KMS-11 (cell line): ENCODE measurements at regions not wholly inside any gene's neighbourhood (a gene's known extent, or its start where the extent isn't known, plus 50 kb on each side); places are given as distances from the start of the nearest gene placed in this dataset.

Experiments used
- H2AFZ ChIP-seq: fragments of 200-600 bp; sonication (generic); 2 replicates; pipeline ENCODE4 v1.6.1; 2016; ENCODE audit warnings: antibody characterized with exemption, mixed run types, low read depth
- H3K27ac ChIP-seq: fragments of 200-600 bp; sonication (generic); 2 replicates; pipeline ENCODE4 v1.6.1; 2016; ENCODE audit warnings: mild to moderate bottlenecking, mixed run types
- H3K27me3 ChIP-seq: fragments of 200-600 bp; sonication (generic); 2 replicates; pipeline ENCODE4 v1.6.1; 2017; ENCODE audit warnings: mild to moderate bottlenecking, low read depth, mixed run types, moderate library complexity; ENCODE audit not compliant: insufficient read depth
- H3K36me3 ChIP-seq: fragments of 200-600 bp; sonication (generic); 2 replicates; pipeline ENCODE4 v1.6.1; 2017; ENCODE audit warnings: mild to moderate bottlenecking, mixed run types; ENCODE audit not compliant: insufficient read depth
- H3K4me1 ChIP-seq: fragments of 200-600 bp; sonication (generic); 2 replicates; pipeline ENCODE4 v1.6.1; 2016; ENCODE audit warnings: mild to moderate bottlenecking, low read depth, mixed run types; ENCODE audit not compliant: poor library complexity, severe bottlenecking
- H3K4me2 ChIP-seq: fragments of 200-600 bp; sonication (generic); 2 replicates; pipeline ENCODE4 v1.7.0; 2016; ENCODE audit warnings: mild to moderate bottlenecking, mixed run types
- H3K4me3 ChIP-seq: fragments of 200-600 bp; sonication (generic); IDR thresholded peaks from 2 replicates; pipeline ENCODE4 v1.6.1; 2017; ENCODE audit warnings: low read depth, low read length, mixed read lengths; ENCODE audit not compliant: insufficient read depth
- H3K79me2 ChIP-seq: fragments of 200-600 bp; sonication (generic); 2 replicates; pipeline ENCODE4 v1.6.1; 2016; ENCODE audit warnings: low read depth, mixed run types; ENCODE audit not compliant: insufficient read depth
- H3K9ac ChIP-seq: fragments of 200-600 bp; sonication (generic); 2 replicates; pipeline ENCODE4 v1.6.1; 2016; ENCODE audit warnings: mild to moderate bottlenecking, mixed run types
- H4K20me1 ChIP-seq: fragments of 200-600 bp; sonication (generic); 2 replicates; pipeline ENCODE4 v1.6.1; 2016; ENCODE audit warnings: mild to moderate bottlenecking, mixed run types; ENCODE audit not compliant: insufficient read depth
- TF ChIP-seq, protein P1 (sequence below): fragments of 200-600 bp; sonication (generic); conservative IDR thresholded peaks from 2 replicates; pipeline ENCODE4 v1.6.1; 2017; ENCODE audit warnings: low read depth, mild to moderate bottlenecking, antibody characterized with exemption, low read length, moderate library complexity, mixed read lengths

DNA sequence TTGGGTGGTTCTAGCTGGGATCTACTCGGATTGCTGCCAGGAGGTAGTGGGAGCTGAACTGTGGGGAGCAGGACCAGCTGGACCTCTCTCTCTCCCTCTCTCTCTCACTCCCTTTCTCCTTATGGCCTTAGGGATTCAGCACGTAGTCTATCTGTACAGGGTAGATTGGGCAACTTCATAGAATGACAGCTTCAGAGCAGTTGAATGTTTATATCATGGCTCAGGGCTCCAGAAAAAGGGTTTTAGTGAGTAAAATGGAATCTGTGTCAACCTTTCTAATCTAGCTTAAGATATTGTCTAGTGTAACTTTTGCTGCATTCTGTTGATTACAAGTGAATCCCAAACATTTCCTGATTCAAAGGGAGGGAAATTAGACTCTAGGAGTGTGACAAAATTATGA is 127.7 kb upstream of the PDGFD start:
- Histone ChIP-seq H3K27me3 (no peaks in the 10 kb centered on the region), H4K20me1 (no peaks in the 10 kb centered on the region), H2AFZ (no peak overlapping the region), H3K9ac (no peak overlapping the region), H3K4me1 (no peaks in the 10 kb centered on the region), H3K27ac (no peak overlapping the region), H3K36me3 (no peaks in the 10 kb centered on the region), H3K4me2 (no peak overlapping the region), H3K79me2 (no peaks in the 10 kb centered on the region), H3K4me3 (no peak overlapping the region)
- TF ChIP-seq, protein P1, sequence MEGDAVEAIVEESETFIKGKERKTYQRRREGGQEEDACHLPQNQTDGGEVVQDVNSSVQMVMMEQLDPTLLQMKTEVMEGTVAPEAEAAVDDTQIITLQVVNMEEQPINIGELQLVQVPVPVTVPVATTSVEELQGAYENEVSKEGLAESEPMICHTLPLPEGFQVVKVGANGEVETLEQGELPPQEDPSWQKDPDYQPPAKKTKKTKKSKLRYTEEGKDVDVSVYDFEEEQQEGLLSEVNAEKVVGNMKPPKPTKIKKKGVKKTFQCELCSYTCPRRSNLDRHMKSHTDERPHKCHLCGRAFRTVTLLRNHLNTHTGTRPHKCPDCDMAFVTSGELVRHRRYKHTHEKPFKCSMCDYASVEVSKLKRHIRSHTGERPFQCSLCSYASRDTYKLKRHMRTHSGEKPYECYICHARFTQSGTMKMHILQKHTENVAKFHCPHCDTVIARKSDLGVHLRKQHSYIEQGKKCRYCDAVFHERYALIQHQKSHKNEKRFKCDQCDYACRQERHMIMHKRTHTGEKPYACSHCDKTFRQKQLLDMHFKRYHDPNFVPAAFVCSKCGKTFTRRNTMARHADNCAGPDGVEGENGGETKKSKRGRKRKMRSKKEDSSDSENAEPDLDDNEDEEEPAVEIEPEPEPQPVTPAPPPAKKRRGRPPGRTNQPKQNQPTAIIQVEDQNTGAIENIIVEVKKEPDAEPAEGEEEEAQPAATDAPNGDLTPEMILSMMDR = no peak

DNA sequence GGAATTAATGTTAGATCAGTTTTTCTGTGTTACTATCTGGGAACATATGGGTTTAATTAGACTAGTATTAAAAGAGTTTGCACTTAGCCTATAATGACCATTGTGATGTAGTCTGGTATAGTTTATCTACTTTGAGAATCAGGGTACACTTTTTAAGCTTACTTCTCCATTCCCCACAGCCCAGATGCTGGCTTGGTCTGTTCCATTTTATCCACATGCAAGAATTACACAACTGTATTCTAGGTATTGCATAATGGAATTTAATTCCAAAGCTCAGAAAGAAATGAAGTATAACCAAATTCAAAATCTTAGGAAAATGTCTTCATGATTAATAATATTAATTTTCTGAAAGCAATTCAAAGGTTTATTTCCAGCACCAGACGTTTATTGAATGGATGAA is 122.2 kb upstream of the PDGFD start:
- no peaks in the 10 kb centered on the region for H3K4me1 ChIP-seq
- H3K27ac ChIP-seq = no peak overlapping the region
- no peak overlapping the region for H3K9ac ChIP-seq
- no peaks in the 10 kb centered on the region for H3K79me2 ChIP-seq
- no peak overlapping the region for H2AFZ ChIP-seq
- TF ChIP-seq, protein P1 = no peak
- no peaks in the 10 kb centered on the region for H3K27me3 ChIP-seq
- H3K4me3 ChIP-seq = no peak overlapping the region
- no peaks in the 10 kb centered on the region for H3K36me3 ChIP-seq
- H3K4me2 ChIP-seq = no peak overlapping the region
- H4K20me1 ChIP-seq = no peaks in the 10 kb centered on the region

DNA sequence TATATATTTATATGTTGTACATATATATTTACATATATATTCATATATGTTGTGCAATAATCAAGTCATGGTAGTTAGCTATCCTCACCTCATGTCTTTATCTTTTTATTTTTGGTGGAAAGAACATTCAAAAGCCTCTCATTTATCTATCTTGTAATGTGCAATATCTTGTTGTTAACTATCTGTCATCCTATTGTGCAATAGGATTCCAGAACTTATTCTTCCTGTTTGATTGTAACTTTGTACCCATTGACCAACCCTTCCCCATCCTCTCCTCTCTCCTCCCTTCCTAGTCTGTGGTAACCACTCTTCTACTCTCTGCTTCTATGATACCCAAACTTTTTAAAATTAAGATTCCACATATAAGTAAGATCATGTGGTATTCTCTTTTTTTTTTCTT is 115.6 kb upstream of the PDGFD start:
- TF ChIP-seq, protein P1 = no peak
- Histone ChIP-seq H3K36me3 (no peaks in the 10 kb centered on the region), H2AFZ (no peak overlapping the region), H3K9ac (no peak overlapping the region), H3K4me1 (no peaks in the 10 kb centered on the region), H3K27me3 (no peaks in the 10 kb centered on the region), H3K79me2 (no peaks in the 10 kb centered on the region), H3K4me3 (no peak overlapping the region), H3K4me2 (no peak overlapping the region), H3K27ac (no peak overlapping the region), H4K20me1 (no peaks in the 10 kb centered on the region)

DNA sequence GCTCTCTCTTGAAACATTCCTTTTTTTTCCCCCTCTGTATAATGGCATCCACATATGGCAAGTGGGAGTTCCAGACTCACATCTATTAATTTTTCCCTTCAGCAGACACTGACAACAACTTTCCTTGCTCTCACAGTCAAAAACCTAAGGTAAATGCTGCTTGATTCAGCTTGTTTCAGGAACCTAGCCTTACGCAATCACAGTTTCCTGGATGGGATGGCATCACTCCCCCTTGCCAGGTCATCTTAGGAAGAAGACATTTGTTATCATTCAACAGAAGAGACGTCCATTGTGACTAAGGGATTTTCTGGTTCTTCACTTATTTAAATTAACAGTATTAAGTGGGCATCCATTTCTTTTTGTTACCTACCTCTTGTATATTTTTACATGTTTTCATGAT is 112.0 kb upstream of the PDGFD start:
- no peaks in the 10 kb centered on the region for H3K27me3 ChIP-seq
- no peak overlapping the region for H3K27ac ChIP-seq
- H3K79me2 ChIP-seq = no peaks in the 10 kb centered on the region
- no peak overlapping the region for H3K4me3 ChIP-seq
- TF ChIP-seq, protein P1 = no peak
- H3K4me1 ChIP-seq = no peaks in the 10 kb centered on the region
- H4K20me1 ChIP-seq = no peaks in the 10 kb centered on the region
- no peak overlapping the region for H3K4me2 ChIP-seq
- no peaks in the 10 kb centered on the region for H3K36me3 ChIP-seq
- no peak overlapping the region for H2AFZ ChIP-seq
- H3K9ac ChIP-seq = no peak overlapping the region

DNA sequence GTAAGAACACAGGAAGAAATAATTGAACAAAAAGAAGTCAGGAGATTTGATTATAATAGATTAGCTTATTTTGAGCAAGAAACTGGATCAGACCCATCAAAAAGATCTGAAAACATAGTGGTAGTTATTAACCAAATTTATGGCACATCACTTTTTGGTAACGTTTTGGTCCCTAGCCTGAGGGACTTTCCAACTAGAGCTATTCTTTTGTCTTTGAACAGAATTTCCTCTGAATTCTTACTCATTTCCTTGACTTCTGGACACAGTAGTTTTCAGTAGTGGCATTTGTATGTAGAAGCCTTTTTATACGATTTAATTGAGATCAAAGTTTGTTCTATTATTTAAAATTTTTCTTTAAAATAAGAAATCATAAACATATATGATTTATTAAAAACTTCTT is 96.5 kb upstream of the PDGFD start:
- no peak overlapping the region for H3K27ac ChIP-seq
- H2AFZ ChIP-seq = no peak overlapping the region
- H3K4me3 ChIP-seq = no peak overlapping the region
- no peaks in the 10 kb centered on the region for H3K4me1 ChIP-seq
- H3K27me3 ChIP-seq = no peaks in the 10 kb centered on the region
- no peak overlapping the region for H3K4me2 ChIP-seq
- H4K20me1 ChIP-seq = no peaks in the 10 kb centered on the region
- H3K9ac ChIP-seq = no peak overlapping the region
- no peaks in the 10 kb centered on the region for H3K36me3 ChIP-seq
- TF ChIP-seq, protein P1 = no peak
- no peaks in the 10 kb centered on the region for H3K79me2 ChIP-seq
